Erythroblast (primary cell): ENCODE measurements at regions not wholly inside any gene's neighbourhood (a gene's known extent, or its start where the extent isn't known, plus 50 kb on each side); places are given as distances from the start of the nearest gene placed in this dataset.

ENCODE experiments used
- GATA1 ChIP-seq: IDR thresholded peaks from 2 replicates; pipeline ENCODE4 v1.6.1; 2011; ENCODE audit warnings: low read depth, mild to moderate bottlenecking, control low read depth, low read length, moderate library complexity
- POLR2A ChIP-seq: IDR thresholded peaks from 2 replicates; pipeline ENCODE4 v1.6.1; 2011; ENCODE audit warnings: mild to moderate bottlenecking, low read length

DNA sequence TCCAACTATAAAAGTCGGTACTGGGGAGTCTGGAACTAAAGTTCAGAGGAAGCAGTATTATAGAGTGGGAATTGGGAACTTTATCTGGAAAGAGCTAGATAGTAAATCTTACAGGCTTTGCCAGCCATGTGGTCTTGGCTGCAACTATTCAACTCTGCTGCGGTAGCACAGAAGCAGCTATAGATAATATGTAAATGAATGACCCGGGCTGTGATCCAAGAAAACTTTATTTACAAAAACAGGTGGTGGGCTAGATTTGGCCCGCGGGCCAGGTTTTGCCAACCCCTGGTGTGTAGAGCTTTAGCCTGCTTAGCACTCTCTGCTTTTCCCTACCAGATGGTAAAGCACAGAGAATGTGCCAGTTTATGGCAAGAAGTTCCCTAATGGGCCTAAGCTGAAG, 70.8 kb downstream of the TNP1 start:
- TF ChIP-seq POLR2A = no peak
- no peak for TF ChIP-seq GATA1
